SU-DHL-6 (cell line): ENCODE measurements at regions not wholly inside any gene's neighbourhood (a gene's known extent, or its start where the extent isn't known, plus 50 kb on each side); places are given as distances from the start of the nearest gene placed in this dataset.
A peak's percentile ranks its signal among the peaks of the same experiment; 100 is the strongest.

Experiments used
- H2AFZ ChIP-seq: fragments of 200-600 bp; sonication (generic); 2 replicates; pipeline ENCODE4 v1.6.1; 2014; ENCODE audit warnings: low read depth, mild to moderate bottlenecking, moderate library complexity, mixed read lengths, antibody characterized with exemption, low read length; ENCODE audit not compliant: severe bottlenecking
- H3F3A ChIP-seq: fragments of 200-600 bp; shearing (Covaris generic); 2 replicates; pipeline ENCODE4 v1.6.0; 2016; ENCODE audit warnings: antibody characterized with exemption, mild to moderate bottlenecking; ENCODE audit not compliant: insufficient read depth
- H3K27ac ChIP-seq: fragments of 200-600 bp; sonication (generic); 2 replicates; pipeline ENCODE4 v1.5.1; 2016; ENCODE audit warnings: low read depth, mild to moderate bottlenecking, low read length, moderate library complexity, mixed read lengths
- H3K27me3 ChIP-seq: fragments of 200-600 bp; sonication (generic), shearing (Covaris generic); 2 replicates; pipeline ENCODE4 v1.6.0; 2014; ENCODE audit warnings: mild to moderate bottlenecking, low read length
- H3K36me3 ChIP-seq: fragments of 200-600 bp; sonication (generic); 2 replicates; pipeline ENCODE4 v1.6.1; 2014; ENCODE audit warnings: mild to moderate bottlenecking, low read length, mixed read lengths
- H3K4me2 ChIP-seq: fragments of 300-600, 200-600 bp; shearing (Covaris generic), sonication (generic); 2 replicates; pipeline ENCODE4 v1.6.0; 2014; ENCODE audit warnings: low read length, low read depth, mild to moderate bottlenecking; ENCODE audit not compliant: poor library complexity, severe bottlenecking
- H3K4me3 ChIP-seq: fragments of 200-600 bp; sonication (generic); 2 replicates; pipeline ENCODE4 v1.5.1; 2014; ENCODE audit warnings: antibody characterized with exemption, low read length, mild to moderate bottlenecking, mixed read lengths; ENCODE audit not compliant: insufficient read depth, poor library complexity, severe bottlenecking
- H3K79me2 ChIP-seq: fragments of 200-600 bp; sonication (generic); 2 replicates; pipeline ENCODE4 v1.6.1; 2014; ENCODE audit warnings: mild to moderate bottlenecking, low read length, moderate library complexity; ENCODE audit not compliant: insufficient read depth
- H3K9ac ChIP-seq: fragments of 200-600 bp; sonication (generic); 2 replicates; pipeline ENCODE4 v1.7.0; 2014; ENCODE audit warnings: mild to moderate bottlenecking, low read length
- H3K9me2 ChIP-seq: fragments of 200-600 bp; sonication (generic); replicated peaks from 2 replicates; pipeline ENCODE4 v1.6.1; 2014; ENCODE audit warnings: low read length; ENCODE audit not compliant: insufficient read depth
- H3K9me3 ChIP-seq: fragments of 200-600 bp; sonication (generic); 2 replicates; pipeline ENCODE4 v1.6.1; 2014; ENCODE audit warnings: low read length, mixed read lengths; ENCODE audit not compliant: insufficient read depth
- H4K20me1 ChIP-seq: fragments of 200-600 bp; sonication (generic); 2 replicates; pipeline ENCODE4 v1.6.1; 2014; ENCODE audit warnings: low read depth, mild to moderate bottlenecking, antibody characterized with exemption, low read length, moderate library complexity, mixed read lengths
- EZH2phosphoT487 ChIP-seq: fragments of 200-600 bp; sonication (generic), shearing (Covaris generic); conservative IDR thresholded peaks from 2 replicates; pipeline ENCODE4 v1.6.1; 2018; ENCODE audit warnings: mild to moderate bottlenecking, antibody characterized with exemption, low read length, moderate library complexity, mixed read lengths
- TF ChIP-seq, protein P1 (sequence below): fragments of 200-600 bp; sonication (generic); IDR thresholded peaks from one replicate; pipeline ENCODE4 v1.5.1; 2017; ENCODE audit warnings: antibody characterized with exemption, mild to moderate bottlenecking, low read length, moderate library complexity; ENCODE audit not compliant: insufficient read depth, poor library complexity, severe bottlenecking

DNA sequence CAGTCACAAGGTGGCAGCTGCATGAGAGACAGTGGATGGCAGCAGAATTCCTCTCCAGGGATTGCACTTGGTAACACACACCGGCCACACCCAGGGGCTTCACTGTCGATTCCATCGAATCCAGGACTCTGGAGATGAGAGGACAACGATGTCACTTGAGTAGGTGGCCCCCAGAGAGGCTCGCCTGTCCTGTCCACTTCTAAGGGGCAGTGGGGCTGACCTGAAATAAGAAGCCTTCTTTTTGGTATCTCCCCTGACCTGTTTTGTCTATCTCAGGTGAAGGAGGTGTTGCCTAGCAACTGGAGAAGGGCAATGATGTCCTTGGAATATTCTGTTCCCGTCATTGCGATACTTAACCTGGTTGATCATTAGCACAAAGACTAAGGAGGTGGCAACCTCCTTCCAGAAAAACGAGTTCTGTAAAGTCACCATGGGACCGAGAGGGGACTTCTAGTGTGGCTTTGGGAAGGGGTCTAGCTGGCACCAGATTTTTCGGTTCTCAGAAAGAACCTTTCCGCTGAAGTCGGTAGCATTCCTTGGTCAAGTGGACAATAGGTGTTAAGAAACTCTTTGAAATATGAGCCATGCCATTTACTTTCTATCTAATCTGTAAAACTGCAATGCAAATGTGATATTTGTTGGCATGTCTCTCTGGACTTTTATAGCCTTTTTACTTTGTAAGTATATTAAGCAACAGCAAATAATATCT lies 85.2 kb upstream of the TMPRSS2 start:
- TF ChIP-seq, protein P1, sequence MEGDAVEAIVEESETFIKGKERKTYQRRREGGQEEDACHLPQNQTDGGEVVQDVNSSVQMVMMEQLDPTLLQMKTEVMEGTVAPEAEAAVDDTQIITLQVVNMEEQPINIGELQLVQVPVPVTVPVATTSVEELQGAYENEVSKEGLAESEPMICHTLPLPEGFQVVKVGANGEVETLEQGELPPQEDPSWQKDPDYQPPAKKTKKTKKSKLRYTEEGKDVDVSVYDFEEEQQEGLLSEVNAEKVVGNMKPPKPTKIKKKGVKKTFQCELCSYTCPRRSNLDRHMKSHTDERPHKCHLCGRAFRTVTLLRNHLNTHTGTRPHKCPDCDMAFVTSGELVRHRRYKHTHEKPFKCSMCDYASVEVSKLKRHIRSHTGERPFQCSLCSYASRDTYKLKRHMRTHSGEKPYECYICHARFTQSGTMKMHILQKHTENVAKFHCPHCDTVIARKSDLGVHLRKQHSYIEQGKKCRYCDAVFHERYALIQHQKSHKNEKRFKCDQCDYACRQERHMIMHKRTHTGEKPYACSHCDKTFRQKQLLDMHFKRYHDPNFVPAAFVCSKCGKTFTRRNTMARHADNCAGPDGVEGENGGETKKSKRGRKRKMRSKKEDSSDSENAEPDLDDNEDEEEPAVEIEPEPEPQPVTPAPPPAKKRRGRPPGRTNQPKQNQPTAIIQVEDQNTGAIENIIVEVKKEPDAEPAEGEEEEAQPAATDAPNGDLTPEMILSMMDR, result no peak
- H3K9ac ChIP-seq, result no peak overlapping the region
- no peaks in the 10 kb centered on the region for H3K79me2 ChIP-seq
- H3K36me3 ChIP-seq, result no peaks in the 10 kb centered on the region
- no peak overlapping the region for H3K4me3 ChIP-seq
- H3F3A ChIP-seq, result no peaks in the 10 kb centered on the region
- H3K9me2 ChIP-seq, result no peaks in the 10 kb centered on the region
- H4K20me1 ChIP-seq, result no peaks in the 10 kb centered on the region
- no peak overlapping the region for H2AFZ ChIP-seq
- H3K9me3 ChIP-seq, result no peaks in the 10 kb centered on the region
- no peaks in the 10 kb centered on the region for H3K27me3 ChIP-seq
- H3K27ac ChIP-seq, result no peak overlapping the region
- H3K4me2 ChIP-seq, result no peak overlapping the region

DNA sequence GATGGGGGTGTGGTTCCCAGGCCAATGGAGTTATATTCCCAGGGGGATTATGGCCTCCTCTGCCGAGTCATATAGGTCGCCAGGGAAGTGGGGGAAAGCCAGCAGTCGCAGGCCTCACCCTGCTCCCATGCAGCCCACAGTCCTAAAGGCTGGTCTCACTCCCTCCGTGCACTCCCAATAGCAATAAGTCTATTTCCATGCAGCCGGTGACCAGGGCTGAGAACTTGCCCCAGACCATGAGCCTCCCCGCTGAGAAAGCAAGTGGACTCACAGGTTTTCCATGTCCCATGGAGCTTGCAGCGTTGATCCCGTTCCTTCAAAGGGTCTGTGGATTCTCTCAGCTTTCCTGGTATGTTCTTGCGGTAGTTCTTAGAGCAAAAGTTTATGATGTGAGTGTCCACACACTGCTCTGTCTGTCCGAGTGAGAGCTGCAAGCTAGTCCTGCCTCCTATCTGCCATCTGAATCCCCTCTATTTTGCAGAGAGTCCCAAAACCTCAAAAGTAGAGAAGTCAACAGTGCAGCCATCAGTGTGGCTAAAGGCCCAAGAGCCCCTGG lies 81.7 kb upstream of the TMPRSS2 start:
- no peak for TF ChIP-seq EZH2phosphoT487
- TF ChIP-seq, protein P1, result no peak
- no peak overlapping the region for H3K27ac ChIP-seq
- no peak overlapping the region for H3K4me3 ChIP-seq
- H3F3A ChIP-seq, result no peaks in the 10 kb centered on the region
- H3K9me3 ChIP-seq, result no peaks in the 10 kb centered on the region
- H2AFZ ChIP-seq, result no peak overlapping the region
- H3K79me2 ChIP-seq, result no peaks in the 10 kb centered on the region
- H3K4me2 ChIP-seq, result no peak overlapping the region
- no peak overlapping the region for H3K9ac ChIP-seq
- H4K20me1 ChIP-seq, result no peaks in the 10 kb centered on the region
- H3K9me2 ChIP-seq, result no peaks in the 10 kb centered on the region
- H3K27me3 ChIP-seq, result no peaks in the 10 kb centered on the region
- no peaks in the 10 kb centered on the region for H3K36me3 ChIP-seq

DNA sequence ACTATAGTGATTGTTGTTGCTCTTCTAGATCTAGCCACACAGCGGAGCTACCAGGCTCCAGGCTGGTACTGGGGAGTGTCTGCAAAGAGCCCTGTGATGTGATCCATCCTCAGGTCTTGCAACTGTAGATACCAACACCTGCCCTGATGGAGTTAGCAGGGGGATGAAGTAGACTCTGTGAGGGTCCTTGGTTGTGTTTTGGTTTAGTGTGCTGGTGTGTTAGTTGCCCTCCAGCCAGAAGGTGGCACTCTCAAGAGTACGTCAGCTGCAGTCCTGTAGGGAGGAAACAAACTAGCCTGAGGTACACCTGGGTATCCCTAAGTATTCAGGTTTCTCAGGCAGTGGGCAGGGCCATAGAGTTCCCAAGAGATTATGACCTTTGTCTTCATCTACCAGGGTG lies 81.2 kb upstream of the TMPRSS2 start:
- Histone ChIP-seq H3K79me2 (no peaks in the 10 kb centered on the region), H3K27ac (no peak overlapping the region), H3K9me2 (no peaks in the 10 kb centered on the region), H2AFZ (no peak overlapping the region), H3K9ac (no peak overlapping the region), H4K20me1 (no peaks in the 10 kb centered on the region), H3F3A (no peaks in the 10 kb centered on the region), H3K9me3 (no peaks in the 10 kb centered on the region), H3K27me3 (no peaks in the 10 kb centered on the region), H3K4me3 (no peak overlapping the region), H3K4me2 (no peak overlapping the region), H3K36me3 (no peaks in the 10 kb centered on the region)
- TF ChIP-seq, protein P1, result peak; percentile 32
- no peak for TF ChIP-seq EZH2phosphoT487
